SJSA1 (cell line): ENCODE measurements at regions not wholly inside any gene's neighbourhood (a gene's known extent, or its start where the extent isn't known, plus 50 kb on each side); places are given as distances from the start of the nearest gene placed in this dataset.
"Not testable (repeated sequence)": the region's sequence is repeated elsewhere in the genome, so short reads cannot be mapped to it uniquely, and the experiment has no call there.

ENCODE experiments used
- DNase-seq, 2 experiments: peaks; one replicate each; pipeline ENCODE4 v3.0.0-alpha.2; 2015 to 2020; ENCODE audit warnings: low spot score in 2 of 2, low read depth in 1 of 2
- H3K27ac ChIP-seq: fragments of 250-450 bp; sonication (Bioruptor Pico); 2 replicates; pipeline ENCODE4 v1.5.1; 2020; ENCODE audit warnings: mild to moderate bottlenecking, moderate library complexity
- H3K27me3 ChIP-seq: fragments of 250-450 bp; sonication (Bioruptor Pico); replicated peaks from 2 replicates; pipeline ENCODE4 v1.5.1; 2020; ENCODE audit warnings: mild to moderate bottlenecking, moderate library complexity
- H3K36me3 ChIP-seq: fragments of 250-450 bp; sonication (Bioruptor Pico); 2 replicates; pipeline ENCODE4 v1.5.1; 2020; ENCODE audit warnings: mild to moderate bottlenecking
- H3K4me1 ChIP-seq: fragments of 250-450 bp; sonication (Bioruptor Pico); replicated peaks from 2 replicates; pipeline ENCODE4 v1.6.1; 2021; ENCODE audit warnings: mild to moderate bottlenecking
- H3K4me3 ChIP-seq: fragments of 250-450 bp; sonication (Bioruptor Pico); 2 replicates; pipeline ENCODE4 v1.5.1; 2020; ENCODE audit warnings: mild to moderate bottlenecking
- H3K9me3 ChIP-seq: fragments of 250-450 bp; sonication (Bioruptor Pico); replicated peaks from 2 replicates; pipeline ENCODE4 v1.5.1; 2020; ENCODE audit warnings: mild to moderate bottlenecking

DNA sequence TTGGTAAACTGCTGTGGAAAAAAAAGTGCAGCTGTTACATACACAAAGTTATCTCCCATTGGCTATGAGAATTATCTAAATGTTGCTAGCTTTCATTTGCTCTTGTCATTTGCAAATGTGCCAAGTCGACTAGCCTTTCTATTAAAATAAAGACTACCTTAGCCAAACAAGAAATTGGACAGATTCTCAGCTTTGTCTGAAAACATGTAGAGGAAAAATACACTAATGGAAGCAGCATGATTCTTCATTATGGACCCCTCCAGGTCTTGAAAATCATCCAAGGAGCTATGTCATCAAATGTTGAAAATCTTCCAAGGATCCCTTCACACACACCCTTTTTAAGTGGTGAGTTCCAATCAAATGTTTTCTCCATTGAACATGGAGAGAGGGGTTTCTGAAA is 237.7 kb downstream of the ETV1 start:
- H3K36me3 ChIP-seq, result no peaks in the 10 kb centered on the region
- no peaks in the 10 kb centered on the region for H3K4me1 ChIP-seq
- H3K9me3 ChIP-seq, result no peaks in the 10 kb centered on the region
- no peak overlapping the region for H3K27ac ChIP-seq
- no peaks in the 10 kb centered on the region for H3K27me3 ChIP-seq
- no peak for DNase-seq
- no peak overlapping the region for H3K4me3 ChIP-seq

DNA sequence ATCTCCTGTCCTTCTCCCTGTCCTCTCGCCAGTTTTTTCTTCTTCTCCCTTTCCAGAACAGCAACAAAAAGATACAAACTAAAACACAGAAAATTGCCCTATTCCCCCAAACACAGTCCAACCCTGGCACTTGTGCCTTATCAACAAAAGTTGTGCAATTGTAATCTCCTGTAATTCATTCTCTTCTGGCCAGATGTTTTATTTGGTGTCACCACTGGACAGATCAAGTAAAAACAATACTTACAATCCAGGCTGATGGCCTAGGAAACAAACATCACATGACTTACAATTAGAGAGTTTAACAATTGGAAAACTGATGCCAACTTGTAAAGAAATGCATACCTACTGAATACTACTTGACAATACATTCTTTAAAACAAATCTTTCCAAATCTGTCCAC is 231.6 kb downstream of the ETV1 start:
- Histone ChIP-seq H3K4me3 (no peak overlapping the region), H3K9me3 (no peaks in the 10 kb centered on the region), H3K27ac (no peak overlapping the region), H3K27me3 (no peaks in the 10 kb centered on the region), H3K36me3 (no peaks in the 10 kb centered on the region), H3K4me1 (no peaks in the 10 kb centered on the region)
- DNase-seq, result no peak

DNA sequence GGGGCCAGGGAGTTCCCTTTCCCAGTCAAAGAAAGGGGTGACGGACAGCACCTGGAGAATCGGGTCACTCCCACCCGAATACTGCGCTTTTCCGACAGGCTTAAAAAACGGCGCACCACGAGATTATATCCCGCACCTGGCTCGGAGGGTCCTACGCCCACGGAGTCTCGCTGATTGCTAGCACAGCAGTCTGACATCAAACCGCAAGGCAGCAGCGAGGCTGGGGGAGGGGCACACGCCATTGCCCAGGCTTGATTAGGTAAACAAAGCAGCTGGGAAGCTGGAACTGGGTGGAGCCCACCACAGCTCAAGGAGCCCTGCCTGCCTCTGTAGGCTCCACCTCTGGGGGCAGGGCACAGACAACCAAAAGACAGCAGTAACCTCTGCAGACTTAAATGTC is 223.6 kb downstream of the ETV1 start:
- not testable (repeated sequence) for H3K27ac ChIP-seq, H3K27me3 ChIP-seq, H3K4me1 ChIP-seq, H3K36me3 ChIP-seq, DNase-seq, H3K4me3 ChIP-seq, H3K9me3 ChIP-seq

- Histone ChIP-seq H3K4me1 (no peaks in the 10 kb centered on the region), H3K4me3 (no peak overlapping the region), H3K27me3 (no peaks in the 10 kb centered on the region), H3K9me3 (no peaks in the 10 kb centered on the region), H3K27ac (no peak overlapping the region), H3K36me3 (no peaks in the 10 kb centered on the region)
- DNase-seq, result no peak
These were observed 219.2 kb downstream of the ETV1 start for GRCh38 chr7:13770305-13770704.

GRCh38 chr7:13774976-13775375 is 214.5 kb downstream of the ETV1 start:
- Histone ChIP-seq H3K27ac (no peak overlapping the region), H3K9me3 (no peaks in the 10 kb centered on the region), H3K27me3 (no peaks in the 10 kb centered on the region), H3K36me3 (no peaks in the 10 kb centered on the region), H3K4me3 (no peak overlapping the region), H3K4me1 (peaks cover 15% of the 10 kb centered on the region)
- DNase-seq, result no peak

DNA sequence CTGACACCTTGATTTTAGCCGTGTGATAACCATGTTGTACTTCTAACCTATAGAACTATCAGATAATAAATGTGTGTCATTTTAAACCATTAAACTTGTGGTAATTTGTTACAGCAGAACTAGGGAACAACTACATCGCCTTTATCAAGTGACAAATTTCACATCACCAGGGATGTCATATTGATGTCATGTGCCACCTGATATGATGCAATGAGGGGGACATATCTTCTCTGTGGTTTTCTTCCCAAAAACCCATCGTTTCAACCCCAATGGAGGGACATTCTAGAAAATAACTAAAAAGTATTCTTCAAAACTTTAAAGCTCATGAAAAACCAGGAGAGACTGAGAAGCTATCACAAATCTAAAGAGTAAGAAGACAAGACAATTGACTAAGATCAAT is 212.2 kb downstream of the ETV1 start:
- H3K27ac ChIP-seq, result no peak overlapping the region

DNA sequence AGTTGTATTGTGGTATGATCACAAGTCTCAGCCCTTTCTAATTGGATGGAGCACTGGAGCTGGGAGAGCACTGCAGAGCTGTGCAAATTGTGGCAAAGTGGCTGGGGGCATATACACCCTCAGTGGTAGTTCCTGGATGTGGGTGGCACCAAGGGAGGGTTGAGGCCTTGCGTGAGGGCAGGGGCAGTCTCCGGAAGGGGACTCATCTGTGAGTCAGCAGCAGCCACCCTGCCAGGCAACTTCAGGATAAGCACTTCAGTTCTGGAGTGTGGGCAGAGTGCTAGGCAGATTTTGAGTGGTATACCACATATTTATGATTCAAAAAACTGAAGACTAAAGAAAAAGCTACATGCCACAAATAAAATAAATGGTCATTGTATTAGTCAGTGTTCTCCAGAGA is 210.5 kb downstream of the ETV1 start:
- Histone ChIP-seq H3K4me3 (no peak overlapping the region), H3K27me3 (no peaks in the 10 kb centered on the region), H3K27ac (no peak overlapping the region), H3K9me3 (no peaks in the 10 kb centered on the region), H3K36me3 (no peaks in the 10 kb centered on the region), H3K4me1 (peaks cover 15% of the 10 kb centered on the region)
- peak; percentile 52 to 72 for DNase-seq

More for the DNA sequence above, 212.2 kb downstream of the ETV1 start:
- no peak for DNase-seq
- Histone ChIP-seq H3K4me3 (no peak overlapping the region), H3K36me3 (no peaks in the 10 kb centered on the region), H3K4me1 (peaks cover 15% of the 10 kb centered on the region), H3K27me3 (no peaks in the 10 kb centered on the region), H3K9me3 (no peaks in the 10 kb centered on the region)

DNA sequence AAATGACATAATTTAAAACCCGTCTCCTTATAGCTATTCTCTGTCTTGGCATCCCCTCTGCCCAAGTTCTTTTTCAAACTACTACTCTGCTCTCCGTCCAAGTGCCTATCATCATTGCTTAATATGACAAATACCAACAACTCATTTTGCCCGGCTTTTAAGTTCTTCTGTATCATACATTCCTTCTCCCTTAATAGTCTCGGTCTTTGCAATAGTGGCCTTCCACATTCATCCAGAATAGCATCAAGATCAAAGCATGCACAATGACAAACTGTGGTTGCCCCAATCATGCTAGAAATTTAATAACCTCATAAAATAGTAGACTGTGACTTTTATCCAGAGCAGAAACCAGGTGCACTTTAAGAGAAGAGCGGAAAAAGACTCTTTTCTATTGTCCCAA is 198.9 kb downstream of the ETV1 start:
- DNase-seq, result no peak
- no peaks in the 10 kb centered on the region for H3K27me3 ChIP-seq

DNA sequence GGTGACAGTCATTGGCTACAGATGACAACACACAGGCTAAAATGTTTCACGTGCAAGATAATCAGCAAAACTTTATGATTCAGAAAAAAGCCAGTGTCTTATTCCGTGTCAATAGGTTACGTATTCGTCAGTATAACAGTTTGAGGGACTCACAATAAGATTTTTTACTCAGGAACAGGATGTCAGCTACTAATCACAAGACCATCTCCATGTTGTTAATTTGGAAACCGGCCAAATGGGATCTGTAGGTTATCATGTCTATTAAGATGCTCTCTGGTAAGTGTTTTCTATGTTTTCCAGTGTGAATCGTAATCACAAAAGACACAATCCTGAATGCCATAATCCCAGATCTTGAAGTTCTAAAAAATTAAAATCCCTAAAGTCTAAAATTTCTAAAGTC is 197.3 kb downstream of the ETV1 start:
- H3K4me1 ChIP-seq, result no peaks in the 10 kb centered on the region
- no peaks in the 10 kb centered on the region for H3K9me3 ChIP-seq
- no peak for DNase-seq
- H3K36me3 ChIP-seq, result no peaks in the 10 kb centered on the region
- no peak overlapping the region for H3K4me3 ChIP-seq
- H3K27ac ChIP-seq, result no peak overlapping the region
- H3K27me3 ChIP-seq, result no peaks in the 10 kb centered on the region

More for the DNA sequence above, 198.9 kb downstream of the ETV1 start:
- H3K27ac ChIP-seq, result no peak overlapping the region
- no peaks in the 10 kb centered on the region for H3K36me3 ChIP-seq
- no peaks in the 10 kb centered on the region for H3K9me3 ChIP-seq
- H3K4me1 ChIP-seq, result no peaks in the 10 kb centered on the region
- H3K4me3 ChIP-seq, result no peak overlapping the region

DNA sequence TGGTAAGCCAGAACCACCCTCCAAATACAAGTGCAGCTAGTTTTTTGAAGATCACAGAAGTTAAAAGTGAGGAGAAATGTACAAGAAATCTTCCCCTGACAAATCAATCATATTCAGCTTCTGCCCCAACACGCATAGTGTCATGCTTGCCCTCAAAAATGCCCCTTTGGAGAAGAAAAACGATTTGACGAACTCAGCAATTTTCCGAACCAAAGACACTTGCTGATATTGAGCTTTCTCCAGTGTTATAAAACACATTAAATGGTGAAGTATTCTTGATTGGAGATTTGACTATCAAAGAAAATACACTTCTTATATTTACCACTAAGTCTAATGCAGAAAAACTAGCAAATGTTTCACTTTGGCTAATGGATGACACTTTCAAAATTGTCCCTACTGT is 195.5 kb downstream of the ETV1 start:
- Histone ChIP-seq H3K36me3 (no peaks in the 10 kb centered on the region), H3K27ac (no peak overlapping the region), H3K4me1 (no peaks in the 10 kb centered on the region), H3K27me3 (no peaks in the 10 kb centered on the region), H3K9me3 (no peaks in the 10 kb centered on the region), H3K4me3 (no peak overlapping the region)
- DNase-seq, result no peak

DNA sequence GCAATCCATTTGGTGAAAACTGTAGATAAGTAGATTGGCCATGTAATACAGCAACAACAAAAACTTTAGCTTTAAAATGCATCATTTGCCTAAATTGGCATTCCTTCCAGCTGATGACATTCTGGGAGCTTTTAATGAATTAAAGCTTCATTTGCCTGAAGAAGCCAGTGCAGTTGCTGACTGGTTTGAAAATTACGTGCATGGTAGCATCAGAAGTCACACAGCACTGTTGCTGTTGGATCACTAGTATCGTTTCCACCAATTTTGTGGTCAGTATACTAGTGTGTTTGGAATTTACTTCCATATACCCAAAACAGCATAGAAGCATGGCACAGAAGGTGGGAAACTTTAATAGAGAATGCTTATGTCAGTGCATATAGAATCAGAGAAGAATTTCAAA is 194.9 kb downstream of the ETV1 start:
- Histone ChIP-seq H3K27me3 (no peaks in the 10 kb centered on the region), H3K4me3 (no peak overlapping the region), H3K9me3 (no peaks in the 10 kb centered on the region), H3K36me3 (no peaks in the 10 kb centered on the region), H3K27ac (no peak overlapping the region), H3K4me1 (no peaks in the 10 kb centered on the region)
- no peak for DNase-seq

GRCh38 chr7:13797545-13797944 is 191.9 kb downstream of the ETV1 start:
- Histone ChIP-seq H3K36me3 (no peaks in the 10 kb centered on the region), H3K4me1 (peaks cover 3% of the 10 kb centered on the region), H3K4me3 (no peak overlapping the region), H3K27ac (no peak overlapping the region), H3K9me3 (no peaks in the 10 kb centered on the region), H3K27me3 (no peaks in the 10 kb centered on the region)
- DNase-seq, result no peak

- no peaks in the 10 kb centered on the region for H3K27me3 ChIP-seq
- DNase-seq, result peak; percentile 22 to 40
- no peaks in the 10 kb centered on the region for H3K36me3 ChIP-seq
- H3K4me1 ChIP-seq, result peaks cover 3% of the 10 kb centered on the region
- peak overlapping the region; percentile 68 for H3K27ac ChIP-seq
- H3K9me3 ChIP-seq, result no peaks in the 10 kb centered on the region
- H3K4me3 ChIP-seq, result no peak overlapping the region
These were observed 188.6 kb downstream of the ETV1 start for GRCh38 chr7:13800694-13801448.

GRCh38 chr7:13801669-13802068 is 187.8 kb downstream of the ETV1 start:
- Histone ChIP-seq H3K27ac (0 out of 2 replicates have a peak overlapping the region, but pooled peaks have one; percentile 13), H3K4me3 (no peak overlapping the region), H3K36me3 (no peaks in the 10 kb centered on the region), H3K9me3 (no peaks in the 10 kb centered on the region), H3K27me3 (no peaks in the 10 kb centered on the region), H3K4me1 (peaks cover 3% of the 10 kb centered on the region)
- DNase-seq, result no peak

GRCh38 chr7:13802651-13803050 is 186.8 kb downstream of the ETV1 start:
- H3K4me3 ChIP-seq, result no peak overlapping the region
- peaks cover 3% of the 10 kb centered on the region for H3K4me1 ChIP-seq
- no peak for DNase-seq
- no peaks in the 10 kb centered on the region for H3K36me3 ChIP-seq
- no peaks in the 10 kb centered on the region for H3K27me3 ChIP-seq
- no peaks in the 10 kb centered on the region for H3K9me3 ChIP-seq
- H3K27ac ChIP-seq, result no peak overlapping the region
